C4-2B (cell line): ENCODE measurements at regions not wholly inside any gene's neighbourhood (a gene's known extent, or its start where the extent isn't known, plus 50 kb on each side); places are given as distances from the start of the nearest gene placed in this dataset.

Experiments
- CTCF ChIP-seq: fragments of 450-650 bp; conservative IDR thresholded peaks from 2 replicates; pipeline ENCODE4 v1.5.1; 2017; ENCODE audit warnings: mild to moderate bottlenecking
- ZFX ChIP-seq: fragments of 450-650 bp; IDR thresholded peaks from 2 replicates; pipeline ENCODE4 v1.6.1; 2017

GRCh38 chr2:84202166-84202565, 256.9 kb downstream of the SUCLG1 start:
- TF ChIP-seq CTCF = no peak
- TF ChIP-seq ZFX = no peak
